Naive B cell (primary cell): ENCODE measurements at regions not wholly inside any gene's neighbourhood (a gene's known extent, or its start where the extent isn't known, plus 50 kb on each side); places are given as distances from the start of the nearest gene placed in this dataset.
"Not testable (repeated sequence)": the region's sequence is repeated elsewhere in the genome, so short reads cannot be mapped to it uniquely, and the experiment has no call there.

ENCODE experiments used
- ATAC-seq, 2 donors: fragments of 150-1000 bp; cut with Tn5 transposase; 2 replicates each; pipeline ENCODE4 v1.10.0; 2021; ENCODE audit warnings: low read depth in 2 of 2, mild to moderate bottlenecking in 2 of 2, moderate library complexity in 2 of 2
- DNase-seq: peaks from one replicate; pipeline ENCODE4 v3.0.0; 2022
- H3K27ac Mint-ChIP-seq, 6 donors: one replicate each; pipeline ENCODE4 v1.8.0; 2020 to 2022; ENCODE audit warnings: mild to moderate bottlenecking in 6 of 6, mixed read lengths in 6 of 6, moderate library complexity in 5 of 6, inconsistent platforms in 2 of 6
- H3K27me3 Mint-ChIP-seq, 3 donors: one replicate each; pipeline ENCODE4 v1.8.0; 2021 to 2022; ENCODE audit warnings: mixed read lengths in 3 of 3, mild to moderate bottlenecking in 1 of 3
- H3K36me3 Mint-ChIP-seq, 2 donors: one replicate each; pipeline ENCODE4 v1.8.0; 2020 to 2022; ENCODE audit warnings: mixed read lengths in 2 of 2, inconsistent platforms in 1 of 2, mild to moderate bottlenecking in 1 of 2
- H3K4me1 Mint-ChIP-seq, 3 donors: one replicate each; pipeline ENCODE4 v1.8.0; 2020 to 2022; ENCODE audit warnings: mixed read lengths in 3 of 3, inconsistent platforms in 1 of 3, mild to moderate bottlenecking in 1 of 3, moderate library complexity in 1 of 3
- H3K4me3 Mint-ChIP-seq, 8 donors: one replicate each; pipeline ENCODE4 v1.8.0; 2020 to 2022; ENCODE audit warnings: mild to moderate bottlenecking in 8 of 8, mixed read lengths in 8 of 8, moderate library complexity in 8 of 8, inconsistent platforms in 2 of 8
- H3K9me3 Mint-ChIP-seq, 7 donors: one replicate each; pipeline ENCODE4 v1.8.0; 2020 to 2022; ENCODE audit warnings: mixed read lengths in 7 of 7, mild to moderate bottlenecking in 5 of 7, inconsistent platforms in 2 of 7, moderate library complexity in 1 of 7

DNA sequence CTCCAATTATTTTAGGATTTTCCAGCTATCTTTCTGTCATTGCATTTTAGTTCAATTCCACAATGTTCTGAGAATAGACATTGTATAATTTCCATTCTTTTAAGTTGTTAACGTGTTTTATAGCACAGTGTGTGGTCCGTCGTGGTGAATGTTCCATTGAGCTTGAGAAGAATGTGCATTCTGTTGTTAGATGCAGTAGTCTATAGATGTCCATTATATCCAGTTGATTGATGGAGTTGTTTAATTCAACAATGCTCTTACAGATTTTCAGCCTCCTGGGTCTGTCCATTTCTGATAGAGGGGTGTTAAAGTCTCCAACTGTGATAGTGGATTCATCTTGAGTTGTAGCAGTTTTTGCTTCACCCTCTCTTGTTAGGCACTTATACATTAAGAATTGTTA is 1587.7 kb upstream of the NUDT12 start:
- no peaks in the 10 kb centered on the region for H3K27me3 Mint-ChIP-seq
- DNase-seq (no peak), ATAC-seq (no peak)
- H3K9me3 Mint-ChIP-seq = peaks cover 0 to 14% (median 3%) of the 10 kb centered on the region in 7 donors
- no peak overlapping the region for H3K4me3 Mint-ChIP-seq
- H3K4me1 Mint-ChIP-seq = no peaks in the 10 kb centered on the region
- H3K36me3 Mint-ChIP-seq = no peaks in the 10 kb centered on the region
- H3K27ac Mint-ChIP-seq = no peak overlapping the region

- no peaks in the 10 kb centered on the region for H3K4me1 Mint-ChIP-seq
- no peak overlapping the region for H3K27ac Mint-ChIP-seq
- peaks cover 0 to 3% (median 0%) of the 10 kb centered on the region in 7 donors for H3K9me3 Mint-ChIP-seq
- ATAC-seq (no peak), DNase-seq (no peak)
- H3K36me3 Mint-ChIP-seq = no peaks in the 10 kb centered on the region
- H3K4me3 Mint-ChIP-seq = no peak overlapping the region
- no peaks in the 10 kb centered on the region for H3K27me3 Mint-ChIP-seq
These were observed 1584.3 kb upstream of the NUDT12 start for GRCh38 chr5:105146867-105147266.

DNA sequence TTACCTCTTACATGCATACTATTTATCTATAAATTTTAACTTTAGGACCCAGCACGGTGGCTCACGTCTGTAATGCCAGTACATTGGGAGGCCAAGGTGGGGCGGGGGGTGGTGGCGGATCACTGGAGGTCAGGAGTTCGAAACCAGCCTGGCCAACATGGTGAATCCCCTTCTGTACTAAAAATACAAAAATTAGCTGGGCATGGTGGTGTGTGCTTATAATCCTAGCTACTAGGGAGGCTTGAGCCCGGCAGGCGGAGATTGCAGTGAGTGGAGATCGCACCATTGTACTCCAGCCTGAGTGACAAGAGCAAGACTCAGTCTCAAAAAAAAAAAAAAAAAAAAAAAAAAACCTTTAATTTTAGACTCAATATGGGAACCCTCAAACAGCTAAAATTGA is 1582.6 kb upstream of the NUDT12 start:
- no peaks in the 10 kb centered on the region for H3K36me3 Mint-ChIP-seq
- DNase-seq (no peak), ATAC-seq (no peak)
- no peaks in the 10 kb centered on the region for H3K4me1 Mint-ChIP-seq
- H3K27ac Mint-ChIP-seq = no peak overlapping the region
- H3K9me3 Mint-ChIP-seq = peaks cover 0 to under 1% (median 0%) of the 10 kb centered on the region in 7 donors
- no peaks in the 10 kb centered on the region for H3K27me3 Mint-ChIP-seq
- no peak overlapping the region for H3K4me3 Mint-ChIP-seq

- H3K4me1 Mint-ChIP-seq = no peaks in the 10 kb centered on the region
- H3K36me3 Mint-ChIP-seq = no peaks in the 10 kb centered on the region
- H3K4me3 Mint-ChIP-seq = no peak overlapping the region
- peaks cover 0 to 14% (median 4%) of the 10 kb centered on the region in 7 donors for H3K9me3 Mint-ChIP-seq
- DNase-seq (no peak), ATAC-seq (no peak)
- H3K27me3 Mint-ChIP-seq = no peaks in the 10 kb centered on the region
- no peak overlapping the region for H3K27ac Mint-ChIP-seq
These were observed 1571.7 kb upstream of the NUDT12 start for GRCh38 chr5:105134328-105134727.

GRCh38 chr5:105133087-105133486 is 1570.5 kb upstream of the NUDT12 start:
- H3K27ac Mint-ChIP-seq = no peak overlapping the region
- no peak for DNase-seq
- no peaks in the 10 kb centered on the region for H3K36me3 Mint-ChIP-seq
- ATAC-seq = no peak
- no peak overlapping the region for H3K4me3 Mint-ChIP-seq
- peaks cover 0 to 14% (median 4%) of the 10 kb centered on the region in 7 donors for H3K9me3 Mint-ChIP-seq
- no peaks in the 10 kb centered on the region for H3K27me3 Mint-ChIP-seq
- no peaks in the 10 kb centered on the region for H3K4me1 Mint-ChIP-seq

DNA sequence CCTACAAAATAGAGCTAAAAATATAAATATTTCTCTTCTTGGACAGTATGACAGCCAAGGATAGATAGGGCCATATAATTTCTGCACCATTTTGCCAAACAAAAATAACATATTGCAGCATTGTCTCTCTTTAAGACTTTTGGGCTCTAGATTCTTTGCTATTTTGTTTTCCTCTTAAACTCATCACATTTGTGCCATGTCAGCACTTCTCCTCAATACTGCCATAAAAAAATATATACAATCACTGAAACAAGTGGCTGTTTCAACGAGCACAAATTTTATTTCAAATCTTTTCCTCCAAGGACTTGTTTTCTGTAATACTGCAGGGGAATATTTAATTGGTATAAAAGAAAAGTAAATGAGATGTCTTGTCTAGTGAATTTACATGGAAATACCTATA is 1570.0 kb upstream of the NUDT12 start:
- Mint-ChIP-seq H3K4me3 (no peak overlapping the region), H3K27ac (no peak overlapping the region), H3K27me3 (no peaks in the 10 kb centered on the region), H3K36me3 (no peaks in the 10 kb centered on the region), H3K4me1 (no peaks in the 10 kb centered on the region), H3K9me3 (peaks cover 0 to 14% (median 4%) of the 10 kb centered on the region in 7 donors)
- no peak for DNase-seq
- no peak for ATAC-seq

DNA sequence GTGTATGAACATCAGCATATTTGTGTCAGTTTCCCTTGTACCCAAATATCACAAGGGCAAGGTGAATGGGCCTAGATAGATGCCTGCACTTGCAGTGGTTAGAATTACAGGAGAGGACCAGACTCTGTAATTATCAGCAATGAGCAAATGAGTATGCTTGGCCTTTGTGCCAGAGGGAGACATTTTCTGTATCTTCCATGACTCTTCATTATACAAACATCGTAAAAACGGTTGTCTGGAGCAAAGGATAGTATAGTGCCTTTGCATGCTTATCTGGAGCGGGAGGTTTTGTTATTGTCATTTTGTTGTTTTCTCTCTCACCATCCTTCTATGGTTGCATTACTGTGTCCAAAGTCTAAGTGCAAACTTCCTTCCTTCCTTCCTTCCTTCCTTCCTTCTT is 1568.5 kb upstream of the NUDT12 start:
- no peak for ATAC-seq
- Mint-ChIP-seq H3K4me3 (no peak overlapping the region), H3K27ac (no peak overlapping the region), H3K9me3 (peaks cover 0 to 14% (median 4%) of the 10 kb centered on the region in 7 donors), H3K27me3 (no peaks in the 10 kb centered on the region), H3K4me1 (no peaks in the 10 kb centered on the region), H3K36me3 (no peaks in the 10 kb centered on the region)
- DNase-seq = no peak

DNA sequence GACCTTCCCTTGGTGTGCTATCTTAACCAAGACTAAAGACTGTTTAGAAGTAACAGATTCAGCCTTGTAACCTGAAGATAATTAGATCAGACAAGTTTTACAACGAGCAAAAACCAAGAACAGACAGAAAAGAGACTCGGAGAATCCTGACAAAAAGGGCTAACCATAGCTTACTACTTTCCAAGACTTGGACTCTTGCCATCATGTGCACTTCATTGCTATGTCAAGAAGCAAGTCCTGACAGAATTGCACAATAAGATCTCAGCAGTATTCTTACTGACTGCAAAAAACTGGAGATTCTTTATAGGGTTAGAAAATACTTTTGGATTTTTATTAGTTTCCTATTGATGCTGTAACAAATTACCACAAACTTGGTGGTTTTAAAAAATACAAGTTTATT is 1539.0 kb upstream of the NUDT12 start:
- no peaks in the 10 kb centered on the region for H3K4me1 Mint-ChIP-seq
- no peak overlapping the region for H3K27ac Mint-ChIP-seq
- ATAC-seq (no peak), DNase-seq (no peak)
- H3K9me3 Mint-ChIP-seq = peaks cover 0 to 4% (median 0%) of the 10 kb centered on the region in 7 donors
- no peaks in the 10 kb centered on the region for H3K36me3 Mint-ChIP-seq
- no peaks in the 10 kb centered on the region for H3K27me3 Mint-ChIP-seq
- no peak overlapping the region for H3K4me3 Mint-ChIP-seq

DNA sequence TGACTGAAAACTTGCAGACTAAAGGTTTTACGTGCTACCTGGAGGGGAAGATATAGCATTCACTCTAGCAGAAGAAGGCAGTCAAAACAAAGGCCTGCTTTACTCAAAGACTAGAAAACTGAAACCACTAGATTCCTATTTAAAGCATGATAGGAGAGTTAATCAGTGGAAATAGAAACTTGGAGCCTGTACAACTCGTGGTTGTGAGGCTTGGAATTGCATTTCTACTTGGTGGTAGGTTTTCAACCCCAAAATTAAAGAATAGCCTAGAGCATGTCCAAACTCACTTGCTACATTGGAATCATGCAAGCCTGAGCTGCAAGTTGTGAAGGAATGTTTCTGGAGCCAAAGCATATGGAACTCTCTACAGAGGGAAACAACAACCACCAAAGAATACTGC is 1526.4 kb upstream of the NUDT12 start:
- no peak for ATAC-seq
- no peaks in the 10 kb centered on the region for H3K4me1 Mint-ChIP-seq
- no peak overlapping the region for H3K4me3 Mint-ChIP-seq
- no peak overlapping the region for H3K27ac Mint-ChIP-seq
- H3K27me3 Mint-ChIP-seq = no peaks in the 10 kb centered on the region
- peaks cover 0 to 14% (median 8%) of the 10 kb centered on the region in 7 donors for H3K9me3 Mint-ChIP-seq
- H3K36me3 Mint-ChIP-seq = no peaks in the 10 kb centered on the region
- DNase-seq = no peak

DNA sequence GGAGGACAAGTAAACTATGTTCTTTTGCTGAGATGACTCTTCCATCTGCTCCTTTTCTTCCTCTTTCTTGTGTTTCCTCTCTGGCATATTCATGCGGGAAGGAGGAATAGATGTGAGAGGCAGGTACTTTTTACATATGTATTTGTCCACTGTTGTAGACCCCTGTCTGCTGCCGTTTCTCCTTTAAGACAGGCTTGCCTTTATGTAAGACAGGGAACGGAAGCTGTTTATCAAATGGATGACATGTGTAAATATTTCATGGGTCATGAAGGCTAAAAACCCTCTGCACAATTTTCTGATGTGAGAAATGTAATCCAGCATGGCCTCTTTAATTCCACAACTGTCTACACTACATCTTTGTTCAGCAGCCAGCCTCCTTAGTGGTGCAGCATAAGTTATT is 1525.5 kb upstream of the NUDT12 start:
- Mint-ChIP-seq H3K27me3 (no peaks in the 10 kb centered on the region), H3K36me3 (no peaks in the 10 kb centered on the region), H3K9me3 (peaks cover 0 to 14% (median 6%) of the 10 kb centered on the region in 7 donors), H3K4me1 (no peaks in the 10 kb centered on the region), H3K4me3 (no peak overlapping the region), H3K27ac (no peak overlapping the region)
- no peak for ATAC-seq
- DNase-seq = no peak

DNA sequence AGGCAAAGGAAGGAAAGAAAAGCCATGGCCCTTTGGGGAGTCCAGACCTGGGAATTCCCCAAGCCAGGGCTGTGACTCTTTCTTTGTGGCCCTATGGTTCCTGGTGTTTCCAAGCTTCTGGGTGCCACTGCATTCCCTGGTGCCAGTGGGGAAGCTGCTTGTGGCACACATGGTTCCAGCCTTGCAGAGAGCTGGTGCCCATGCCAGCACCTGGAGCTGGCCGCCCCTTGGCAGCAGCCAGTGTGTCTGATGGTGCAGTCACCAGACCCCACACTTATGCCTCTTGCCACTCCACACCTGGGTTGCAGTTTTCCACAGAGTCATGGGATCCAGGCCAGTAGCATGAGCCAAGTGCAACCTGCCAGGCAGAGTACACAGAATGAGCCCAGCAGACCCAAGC is 1495.3 kb upstream of the NUDT12 start:
- Mint-ChIP-seq H3K4me3 (no peak overlapping the region), H3K9me3 (peaks cover 0 to 13% (median 10%) of the 10 kb centered on the region in 7 donors), H3K36me3 (no peaks in the 10 kb centered on the region), H3K27me3 (no peaks in the 10 kb centered on the region), H3K4me1 (no peaks in the 10 kb centered on the region), H3K27ac (no peak overlapping the region)
- ATAC-seq = no peak
- DNase-seq = no peak

DNA sequence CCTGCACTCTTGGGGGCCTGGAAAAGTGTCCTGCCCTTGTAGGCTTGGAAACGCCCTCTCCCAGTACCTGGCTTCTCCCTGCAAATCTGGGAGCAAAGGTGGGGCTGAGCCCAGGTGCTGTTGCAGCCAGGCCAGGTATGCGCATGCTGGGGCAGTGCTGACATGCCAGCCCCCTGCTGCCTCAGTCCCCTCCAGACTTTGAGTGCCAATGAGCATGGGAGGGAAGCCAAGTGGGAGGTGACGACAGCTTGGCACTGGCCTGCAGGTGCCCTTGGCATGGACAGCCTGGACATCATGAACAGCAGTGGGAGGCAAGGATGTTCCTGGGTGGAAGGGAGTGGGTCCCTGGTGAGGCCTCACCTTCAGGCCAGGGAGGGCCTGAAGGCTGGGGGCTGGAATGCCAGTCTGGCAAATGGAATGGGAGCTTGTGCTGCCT is 1494.4 kb upstream of the NUDT12 start:
- no peaks in the 10 kb centered on the region for H3K4me1 Mint-ChIP-seq
- H3K9me3 Mint-ChIP-seq = peaks cover 2 to 18% (median 10%) of the 10 kb centered on the region in 7 donors
- no peaks in the 10 kb centered on the region for H3K36me3 Mint-ChIP-seq
- no peak overlapping the region for H3K4me3 Mint-ChIP-seq
- DNase-seq = no peak
- H3K27ac Mint-ChIP-seq = no peak overlapping the region
- ATAC-seq = no peak
- no peaks in the 10 kb centered on the region for H3K27me3 Mint-ChIP-seq

GRCh38 chr5:105054406-105054805 is 1491.8 kb upstream of the NUDT12 start:
- DNase-seq = no peak
- no peak for ATAC-seq
- Mint-ChIP-seq H3K27ac (no peak overlapping the region), H3K36me3 (no peaks in the 10 kb centered on the region), H3K9me3 (peaks cover under 1 to 29% (median 15%) of the 10 kb centered on the region in 7 donors), H3K4me1 (no peaks in the 10 kb centered on the region), H3K27me3 (no peaks in the 10 kb centered on the region), H3K4me3 (no peak overlapping the region)

DNA sequence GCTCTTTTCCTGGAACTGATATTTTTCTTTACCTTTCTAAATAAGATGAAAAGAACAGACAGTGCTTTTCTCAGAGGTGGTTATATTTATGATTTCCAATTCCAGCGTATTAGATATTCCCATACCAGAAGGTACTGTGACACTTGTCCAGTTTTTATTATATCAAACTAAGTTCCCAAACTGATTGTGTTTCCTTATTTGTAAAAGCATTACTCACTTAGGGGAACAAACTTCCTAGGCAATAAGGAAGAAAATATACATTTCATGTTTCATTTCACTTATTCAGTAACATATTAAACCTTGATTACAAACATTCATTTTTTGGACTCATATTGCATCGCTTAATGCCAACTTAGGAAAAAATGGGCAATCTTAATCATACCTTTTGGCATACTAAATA is 1480.0 kb upstream of the NUDT12 start:
- ATAC-seq (no peak), DNase-seq (no peak)
- Mint-ChIP-seq H3K36me3 (no peaks in the 10 kb centered on the region), H3K27me3 (no peaks in the 10 kb centered on the region), H3K4me3 (no peak overlapping the region), H3K9me3 (peaks cover 0 to 12% (median 3%) of the 10 kb centered on the region in 7 donors), H3K4me1 (no peaks in the 10 kb centered on the region), H3K27ac (no peak overlapping the region)

DNA sequence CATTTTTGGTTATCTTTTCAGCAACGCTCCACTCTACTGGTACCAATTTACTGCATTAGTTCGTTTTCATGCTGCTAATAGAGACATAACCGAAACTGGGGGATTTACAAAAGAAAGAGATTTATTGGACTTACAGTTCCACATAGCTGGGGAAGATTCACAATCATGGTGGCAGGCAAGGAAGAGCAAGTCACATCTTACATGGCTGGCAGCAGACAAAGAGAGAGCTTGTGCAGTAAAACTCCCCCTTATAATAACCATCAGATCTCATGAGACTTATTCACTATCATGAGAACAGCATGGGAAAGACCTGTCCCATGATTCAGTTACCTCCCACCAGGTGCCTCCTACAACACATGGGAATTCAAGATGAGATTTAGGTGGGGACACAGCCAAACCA is 1474.2 kb upstream of the NUDT12 start:
- H3K27ac Mint-ChIP-seq, H3K4me1 Mint-ChIP-seq, ATAC-seq, H3K4me3 Mint-ChIP-seq, DNase-seq, H3K27me3 Mint-ChIP-seq, H3K36me3 Mint-ChIP-seq: not testable (repeated sequence)
- H3K9me3 Mint-ChIP-seq = peaks cover 2 to 15% (median 8%) of the 10 kb centered on the region in 7 donors
